MCF 10A (cell line): ENCODE measurements at regions not wholly inside any gene's neighbourhood (a gene's known extent, or its start where the extent isn't known, plus 50 kb on each side); places are given as distances from the start of the nearest gene placed in this dataset.
A peak's percentile ranks its signal among the peaks of the same experiment; 100 is the strongest.

Experiments used
- BruUV-seq: library from RNA; stranded (reverse); fragments of 400-500 nt; replicated peaks from 2 replicates; lab custom pipeline; 2021; lab: Mats Ljungman, UMichigan
- CTCF ChIA-PET: fragments of 300-600 bp; sonication (Branson Sonifier 250); formaldehyde crosslinking; extraction: SDS; loops from one replicate; lab custom pipeline; 2021; ENCODE audit warnings: antibody characterized with exemption, inconsistent platforms; lab: Yijun Ruan, JAX
- POLR2A ChIA-PET: fragments of 300-600, 350-650 bp; sonication (Branson Sonifier 250); formaldehyde crosslinking; extraction: SDS; loops from one replicate; lab custom pipeline; 2020; ENCODE audit warnings: antibody characterized with exemption, inconsistent platforms; lab: Yijun Ruan, JAX
- DNase-seq: peaks from one replicate; pipeline ENCODE4 v3.0.0-alpha.2; 2018; ENCODE audit not compliant: unreplicated experiment
- H3K27ac Mint-ChIP-seq: one replicate; pipeline ENCODE4 v1.8.0; 2022; ENCODE audit warnings: mild to moderate bottlenecking, low read depth, mixed read lengths; ENCODE audit not compliant: unreplicated experiment
- H3K27me3 Mint-ChIP-seq: one replicate; pipeline ENCODE4 v1.8.0; 2022; ENCODE audit warnings: mixed read lengths; ENCODE audit not compliant: insufficient read depth, unreplicated experiment
- H3K36me3 Mint-ChIP-seq: one replicate; pipeline ENCODE4 v1.8.0; 2022; ENCODE audit warnings: mild to moderate bottlenecking, moderate library complexity, mixed read lengths; ENCODE audit not compliant: insufficient read depth, unreplicated experiment
- H3K4me1 Mint-ChIP-seq: one replicate; pipeline ENCODE4 v1.8.0; 2022; ENCODE audit warnings: mixed read lengths; ENCODE audit not compliant: insufficient read depth, unreplicated experiment
- H3K4me3 Mint-ChIP-seq: one replicate; pipeline ENCODE4 v1.8.0; 2022; ENCODE audit warnings: mild to moderate bottlenecking, moderate library complexity, mixed read lengths; ENCODE audit not compliant: unreplicated experiment
- H3K9me3 Mint-ChIP-seq: one replicate; pipeline ENCODE4 v1.8.0; 2022; ENCODE audit warnings: mixed read lengths; ENCODE audit not compliant: unreplicated experiment
- intact Hi-C: fragments of 100-400 bp; cut with micrococcal nuclease; formaldehyde crosslinking; loops from 2 replicates; pipeline ENCODE4 v1.14.1; 2022
- TF ChIP-seq, protein P1 (sequence below): fragments of 200-600 bp; IDR thresholded peaks from one replicate; pipeline ENCODE4 v1.8.0; 2022; ENCODE audit warnings: antibody characterized with exemption, mild to moderate bottlenecking; ENCODE audit not compliant: unreplicated experiment

DNA sequence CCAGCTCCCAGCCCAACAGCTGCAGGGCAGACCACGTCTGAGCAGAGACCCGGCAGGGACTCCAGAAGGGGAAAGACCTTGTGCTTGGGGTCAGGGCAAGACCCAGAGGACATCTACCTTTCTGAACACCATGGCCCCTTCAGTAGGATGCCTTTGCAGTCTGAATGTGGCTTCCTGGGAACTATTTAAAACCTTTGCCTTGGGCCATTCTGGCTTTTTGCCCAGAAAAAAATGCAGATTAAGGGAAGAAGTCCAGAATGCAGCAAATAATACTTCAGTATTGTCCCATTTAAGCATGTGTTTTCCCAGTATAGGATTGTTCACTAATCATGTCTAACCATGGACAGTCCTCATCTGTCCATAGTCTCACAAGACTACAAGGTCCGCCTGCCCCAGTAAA, 67.5 kb upstream of the ERCC6L2 start:
- Mint-ChIP-seq H3K9me3 (no peaks in the 10 kb centered on the region), H3K4me1 (no peaks in the 10 kb centered on the region), H3K36me3 (peaks cover 8% of the 10 kb centered on the region), H3K4me3 (no peak overlapping the region), H3K27ac (no peak overlapping the region), H3K27me3 (no peaks in the 10 kb centered on the region)
- peak; percentile 61 for DNase-seq
- ChIA-PET CTCF (no interaction called here), POLR2A (no interaction called here)
- no TSS peak for BruUV-seq
- TF ChIP-seq, protein P1, sequence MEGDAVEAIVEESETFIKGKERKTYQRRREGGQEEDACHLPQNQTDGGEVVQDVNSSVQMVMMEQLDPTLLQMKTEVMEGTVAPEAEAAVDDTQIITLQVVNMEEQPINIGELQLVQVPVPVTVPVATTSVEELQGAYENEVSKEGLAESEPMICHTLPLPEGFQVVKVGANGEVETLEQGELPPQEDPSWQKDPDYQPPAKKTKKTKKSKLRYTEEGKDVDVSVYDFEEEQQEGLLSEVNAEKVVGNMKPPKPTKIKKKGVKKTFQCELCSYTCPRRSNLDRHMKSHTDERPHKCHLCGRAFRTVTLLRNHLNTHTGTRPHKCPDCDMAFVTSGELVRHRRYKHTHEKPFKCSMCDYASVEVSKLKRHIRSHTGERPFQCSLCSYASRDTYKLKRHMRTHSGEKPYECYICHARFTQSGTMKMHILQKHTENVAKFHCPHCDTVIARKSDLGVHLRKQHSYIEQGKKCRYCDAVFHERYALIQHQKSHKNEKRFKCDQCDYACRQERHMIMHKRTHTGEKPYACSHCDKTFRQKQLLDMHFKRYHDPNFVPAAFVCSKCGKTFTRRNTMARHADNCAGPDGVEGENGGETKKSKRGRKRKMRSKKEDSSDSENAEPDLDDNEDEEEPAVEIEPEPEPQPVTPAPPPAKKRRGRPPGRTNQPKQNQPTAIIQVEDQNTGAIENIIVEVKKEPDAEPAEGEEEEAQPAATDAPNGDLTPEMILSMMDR: no peak
- intact Hi-C loops: no loop called here

DNA sequence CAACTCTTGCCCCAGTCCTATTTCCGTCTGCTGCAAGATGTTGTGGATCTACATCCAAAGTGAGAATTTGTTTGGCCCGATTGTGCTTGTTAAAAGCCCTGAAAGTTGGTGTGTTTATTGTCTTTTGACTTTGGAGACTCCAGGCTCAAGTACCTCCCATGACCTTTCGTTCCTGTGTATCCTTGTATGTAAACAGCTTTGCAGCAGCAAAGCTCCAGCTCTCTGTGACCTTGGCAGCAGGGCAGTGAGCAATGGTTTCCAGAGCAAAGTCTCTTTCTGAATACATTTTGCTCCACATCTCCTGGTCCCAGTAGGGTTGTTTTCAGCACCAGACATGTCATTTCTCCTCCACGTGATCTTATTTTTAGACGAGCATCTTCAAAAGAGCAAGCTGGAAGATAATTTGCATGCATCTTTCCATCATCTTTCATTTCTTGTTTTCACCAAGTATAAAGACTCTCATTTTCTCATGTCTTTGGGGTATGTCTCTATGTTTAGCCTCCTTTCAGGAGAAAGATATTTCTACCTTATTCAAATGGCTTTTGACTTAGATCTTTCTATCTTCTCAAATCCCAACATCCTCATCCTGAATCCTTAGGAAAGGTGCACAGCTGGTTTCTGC, 68.1 kb upstream of the ERCC6L2 start:
- Mint-ChIP-seq H3K36me3 (peaks cover 3% of the 10 kb centered on the region), H3K4me1 (no peaks in the 10 kb centered on the region), H3K27ac (no peak overlapping the region), H3K4me3 (no peak overlapping the region), H3K9me3 (no peaks in the 10 kb centered on the region), H3K27me3 (no peaks in the 10 kb centered on the region)
- BruUV-seq: no TSS peak
- ChIA-PET POLR2A (no interaction called here), CTCF (interaction anchor here (0.7 kb wide), 2 partner anchors 13 to 21 kb away, joined by 3 to 4 read pairs; no protein-coding TSS in a partner anchor)
- intact Hi-C loops: no loop called here
- no peak for DNase-seq
- TF ChIP-seq, protein P1: no peak

DNA sequence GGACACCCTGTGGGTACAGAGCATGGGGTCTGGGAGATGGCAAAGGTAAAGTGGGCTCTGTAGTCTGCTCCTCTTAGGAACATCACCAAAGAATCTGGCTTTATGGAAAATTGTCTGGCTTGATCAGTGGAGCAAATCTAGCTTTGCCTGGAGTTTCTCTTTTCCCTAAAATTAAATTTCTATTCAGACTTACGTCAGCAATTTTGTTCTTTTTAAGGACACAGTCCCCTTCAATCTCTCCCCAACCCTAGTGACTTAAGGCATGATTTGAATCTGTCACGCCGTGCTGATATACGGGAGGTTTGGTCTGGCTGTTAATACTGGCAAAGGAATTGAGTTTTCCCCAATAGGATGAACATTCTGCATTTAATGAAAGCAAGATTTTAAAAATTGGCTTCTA, 72.3 kb upstream of the ERCC6L2 start:
- Mint-ChIP-seq H3K4me1 (no peaks in the 10 kb centered on the region), H3K27me3 (peaks cover 15% of the 10 kb centered on the region), H3K27ac (no peak overlapping the region), H3K4me3 (no peak overlapping the region), H3K9me3 (no peaks in the 10 kb centered on the region), H3K36me3 (no peaks in the 10 kb centered on the region)
- intact Hi-C loops: no loop called here
- POLR2A ChIA-PET: interaction anchor here (0.7 to 0.9 kb wide), 2 partner anchors 57 to 404 kb away, joined by 3 read pairs; no protein-coding TSS in a partner anchor
- no peak for DNase-seq
- CTCF ChIA-PET: no interaction called here
- TF ChIP-seq, protein P1: no peak
- no TSS peak for BruUV-seq

DNA sequence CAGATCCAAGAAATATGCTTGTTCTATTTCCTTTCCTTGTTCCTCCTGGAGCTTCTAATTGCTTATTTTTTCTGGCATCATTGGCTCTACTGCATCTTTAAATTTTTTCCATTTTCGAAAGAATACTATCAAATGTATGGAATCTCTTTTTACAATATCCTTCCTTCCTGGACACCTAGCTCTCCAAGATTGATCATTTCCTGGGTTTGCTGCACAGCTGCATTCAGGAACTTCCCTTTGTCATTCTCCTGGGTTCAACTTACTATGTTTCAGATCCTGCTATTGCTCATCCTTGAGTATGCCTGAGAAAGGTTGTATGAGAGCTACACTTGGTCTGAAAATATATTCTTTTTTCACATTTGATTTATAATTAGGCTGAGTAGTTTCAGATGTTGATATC, 73.7 kb upstream of the ERCC6L2 start:
- POLR2A ChIA-PET: interaction anchor here (0.6 kb wide), 1 partner anchor 137 kb away, joined by 4 read pairs; no protein-coding TSS in a partner anchor
- BruUV-seq: no TSS peak

More for the DNA sequence above, 73.7 kb upstream of the ERCC6L2 start:
- Mint-ChIP-seq H3K27me3 (peaks cover 15% of the 10 kb centered on the region), H3K9me3 (no peaks in the 10 kb centered on the region), H3K4me1 (no peaks in the 10 kb centered on the region), H3K4me3 (no peak overlapping the region), H3K36me3 (no peaks in the 10 kb centered on the region), H3K27ac (no peak overlapping the region)
- DNase-seq: no peak
- intact Hi-C loops: no loop called here
- CTCF ChIA-PET: interaction anchor here (0.6 kb wide), 1 partner anchor 492 kb away, joined by 3 read pairs; no protein-coding TSS in a partner anchor
- TF ChIP-seq, protein P1: no peak
